ENCODE measurements at regions not wholly inside any gene's neighbourhood (a gene's known extent, or its start where the extent isn't known, plus 50 kb on each side); places are given as distances from the start of the nearest gene placed in this dataset.
"Not testable (repeated sequence)": the region's sequence is repeated elsewhere in the genome, so short reads cannot be mapped to it uniquely, and the experiment has no call there.

DNA sequence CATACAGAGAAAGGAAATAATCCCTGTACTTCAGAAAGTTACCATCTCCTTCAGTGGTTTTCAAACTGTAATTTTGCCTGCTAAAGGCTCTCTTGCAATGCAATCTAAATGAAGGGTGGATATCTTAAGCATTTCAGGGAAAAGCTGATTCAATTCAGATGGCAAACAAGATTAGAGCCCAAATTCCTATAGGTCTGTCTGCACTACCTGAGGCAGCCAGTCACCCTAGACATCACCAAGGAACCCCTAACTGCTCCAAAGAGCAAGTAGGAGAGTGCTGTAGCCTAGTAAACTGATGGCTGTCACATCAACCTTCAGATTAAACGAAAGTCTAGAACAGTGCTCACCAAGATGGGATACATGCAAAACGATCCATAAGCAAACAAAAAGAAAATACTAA lies 138.0 kb upstream of the ANK3 start:
- H3K4me3 ChIP-seq: no peak overlapping the region
- H3K27me3 ChIP-seq: no peaks in the 10 kb centered on the region
- TF ChIP-seq POLR2A (IDR thresholded peaks at IDR 0.05; ENCODE audit: low read depth): no peak
- TF ChIP-seq, protein P1, sequence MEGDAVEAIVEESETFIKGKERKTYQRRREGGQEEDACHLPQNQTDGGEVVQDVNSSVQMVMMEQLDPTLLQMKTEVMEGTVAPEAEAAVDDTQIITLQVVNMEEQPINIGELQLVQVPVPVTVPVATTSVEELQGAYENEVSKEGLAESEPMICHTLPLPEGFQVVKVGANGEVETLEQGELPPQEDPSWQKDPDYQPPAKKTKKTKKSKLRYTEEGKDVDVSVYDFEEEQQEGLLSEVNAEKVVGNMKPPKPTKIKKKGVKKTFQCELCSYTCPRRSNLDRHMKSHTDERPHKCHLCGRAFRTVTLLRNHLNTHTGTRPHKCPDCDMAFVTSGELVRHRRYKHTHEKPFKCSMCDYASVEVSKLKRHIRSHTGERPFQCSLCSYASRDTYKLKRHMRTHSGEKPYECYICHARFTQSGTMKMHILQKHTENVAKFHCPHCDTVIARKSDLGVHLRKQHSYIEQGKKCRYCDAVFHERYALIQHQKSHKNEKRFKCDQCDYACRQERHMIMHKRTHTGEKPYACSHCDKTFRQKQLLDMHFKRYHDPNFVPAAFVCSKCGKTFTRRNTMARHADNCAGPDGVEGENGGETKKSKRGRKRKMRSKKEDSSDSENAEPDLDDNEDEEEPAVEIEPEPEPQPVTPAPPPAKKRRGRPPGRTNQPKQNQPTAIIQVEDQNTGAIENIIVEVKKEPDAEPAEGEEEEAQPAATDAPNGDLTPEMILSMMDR (IDR thresholded peaks at IDR 0.05): no peak
- intact Hi-C loops (cut with DNase I): no loop called here
- WGBS: 80% methylated on average over 2 of the region's 2 CpGs
- H3K27ac ChIP-seq (replicated peaks in 1 of 4): no peak overlapping the region
- no peaks in the 10 kb centered on the region for H3K36me3 ChIP-seq
- no peaks in the 10 kb centered on the region for H3K9me3 ChIP-seq
- H3K4me1 ChIP-seq: no peaks in the 10 kb centered on the region
- DNase-seq (ENCODE audit: extremely low spot score): no peak

DNA sequence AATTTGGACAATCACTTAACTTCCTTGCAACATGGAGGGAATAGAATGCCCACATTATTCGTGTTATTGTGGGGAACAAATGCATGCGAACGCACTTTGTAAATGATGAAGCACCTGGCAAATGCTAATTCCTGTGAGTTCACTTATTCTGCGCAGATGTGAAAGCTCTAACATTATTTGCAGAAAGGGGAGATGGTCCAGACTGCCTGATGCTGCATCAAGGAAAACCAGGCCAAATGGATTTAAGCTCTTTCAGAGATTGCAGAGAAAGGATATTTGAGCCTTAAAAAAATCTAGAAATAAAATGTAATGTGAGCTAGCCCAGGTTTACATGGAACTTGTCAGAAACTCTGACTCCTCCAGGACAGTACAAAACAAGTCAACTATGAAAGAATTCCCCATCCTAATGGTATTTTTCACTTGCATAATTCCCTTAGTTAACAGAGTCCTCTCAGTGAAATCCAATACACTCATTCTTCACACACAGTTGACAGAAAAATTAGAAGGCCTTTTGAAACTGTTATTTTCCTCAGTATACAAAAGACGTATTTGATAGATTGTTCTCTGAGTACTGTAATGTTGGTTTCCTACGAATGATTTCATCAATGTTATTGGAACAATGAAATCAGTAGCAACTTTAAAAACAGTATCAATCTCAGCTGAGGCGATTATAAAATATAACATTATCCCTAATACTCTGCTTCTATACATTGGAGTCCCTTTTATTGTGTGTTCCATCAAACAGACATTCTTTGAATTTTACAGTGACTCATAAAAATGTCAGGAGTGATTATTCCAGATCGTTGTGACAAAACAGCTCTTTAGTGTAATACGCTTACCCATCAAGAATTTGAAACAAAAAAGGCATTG lies 136.3 kb upstream of the ANK3 start:
- peak overlapping the region in 1 of 4 donors; percentile 3 for H3K27ac ChIP-seq (replicated peaks in 1 of 4)
- intact Hi-C loops (cut with DNase I): no loop called here
- TF ChIP-seq POLR2AphosphoS5 (IDR thresholded peaks at IDR 0.05) (no peak), POLR2A (IDR thresholded peaks at IDR 0.05; ENCODE audit: low read depth) (no peak), EP300 (IDR thresholded peaks at IDR 0.05) (no peak)
- TF ChIP-seq, protein P1 (IDR thresholded peaks at IDR 0.05): no peak
- no peaks in the 10 kb centered on the region for H3K27me3 ChIP-seq
- DNase-seq (ENCODE audit: extremely low spot score): no peak
- 59% methylated on average over 9 of the region's 9 CpGs for WGBS
- no peaks in the 10 kb centered on the region for H3K9me3 ChIP-seq
- H3K4me1 ChIP-seq: peaks cover 0 to 8% (median 0%) of the 10 kb centered on the region in 4 donors
- H3K4me3 ChIP-seq: no peak overlapping the region
- H3K36me3 ChIP-seq: no peaks in the 10 kb centered on the region

DNA sequence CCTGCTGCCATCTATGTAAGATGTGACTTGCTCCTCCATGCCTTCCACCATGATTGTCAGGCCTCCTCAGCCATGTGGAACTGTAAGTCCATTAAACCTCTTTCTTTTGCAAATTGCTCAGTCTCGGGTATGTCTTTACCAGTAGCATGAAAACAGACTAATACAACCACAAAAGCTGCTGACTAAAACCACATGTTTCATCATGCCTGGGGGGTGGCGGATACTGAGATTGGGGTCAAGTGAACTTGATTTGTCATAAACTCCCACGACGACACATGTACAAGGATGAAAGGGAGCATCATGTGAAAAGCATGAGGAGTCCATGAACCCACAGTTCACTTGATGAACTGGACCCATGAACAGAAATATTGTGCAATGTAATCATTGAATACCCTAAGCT lies 134.9 kb upstream of the ANK3 start:
- no peaks in the 10 kb centered on the region for H3K9me3 ChIP-seq
- no peak overlapping the region for H3K4me3 ChIP-seq
- H3K27ac ChIP-seq (replicated peaks in 1 of 4): no peak overlapping the region
- no peaks in the 10 kb centered on the region for H3K36me3 ChIP-seq
- peaks cover 0 to 8% (median 0%) of the 10 kb centered on the region in 4 donors for H3K4me1 ChIP-seq
- TF ChIP-seq POLR2A (IDR thresholded peaks at IDR 0.05; ENCODE audit: low read depth): no peak
- no peak for TF ChIP-seq EP300 (IDR thresholded peaks at IDR 0.05)
- TF ChIP-seq POLR2AphosphoS5 (IDR thresholded peaks at IDR 0.05): no peak
- TF ChIP-seq, protein P1 (IDR thresholded peaks at IDR 0.05): no peak
- H3K27me3 ChIP-seq: no peaks in the 10 kb centered on the region
- intact Hi-C loops (cut with DNase I): no loop called here
- no peak for DNase-seq (ENCODE audit: extremely low spot score)
- 92% methylated on average over 4 of the region's 4 CpGs for WGBS

DNA sequence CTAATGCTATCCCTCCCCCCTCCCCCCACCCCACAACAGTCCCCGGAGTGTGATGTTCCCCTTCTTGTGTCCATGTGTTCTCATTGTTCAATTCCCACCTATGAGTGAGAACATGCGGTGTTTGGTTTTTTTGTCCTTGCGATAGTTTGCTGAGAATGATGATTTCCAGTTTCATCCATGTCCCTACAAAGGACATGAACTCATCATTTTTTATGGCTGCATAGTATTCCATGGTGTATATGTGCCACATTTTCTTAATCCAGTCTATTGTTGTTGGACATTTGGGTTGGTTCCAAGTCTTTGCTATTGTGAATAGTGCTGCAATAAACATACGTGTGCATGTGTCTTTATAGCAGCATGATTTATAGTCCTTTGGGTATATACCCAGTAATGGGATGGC lies 133.7 kb upstream of the ANK3 start:
- intact Hi-C loops (cut with DNase I); H3K9me3 ChIP-seq; H3K4me3 ChIP-seq; H3K27ac ChIP-seq (replicated peaks in 1 of 4); DNase-seq (ENCODE audit: extremely low spot score); H3K27me3 ChIP-seq; H3K36me3 ChIP-seq; H3K4me1 ChIP-seq: not testable (repeated sequence)
- 96% methylated on average over 2 of the region's 4 CpGs for WGBS

DNA sequence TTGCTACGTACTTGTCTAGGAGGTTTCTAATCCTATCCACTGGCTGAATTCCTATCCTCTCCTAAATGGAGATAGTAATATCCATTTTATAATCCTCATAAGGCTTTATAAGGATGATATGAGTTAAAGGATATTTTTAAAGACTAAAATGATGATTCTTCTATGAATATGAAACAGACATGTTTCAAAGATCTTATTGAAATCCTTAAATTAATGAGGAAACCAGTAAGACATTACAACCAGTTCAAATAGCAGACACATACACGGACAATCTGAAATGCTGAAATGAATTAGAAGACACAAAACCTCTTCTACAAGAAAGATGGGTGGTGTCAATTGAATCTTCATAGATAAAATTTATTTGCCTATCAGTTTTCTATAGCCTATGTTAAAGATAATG lies 132.9 kb upstream of the ANK3 start:
- 99% methylated on average over 2 of the region's 2 CpGs for WGBS
- DNase-seq (ENCODE audit: extremely low spot score): no peak
- intact Hi-C loops (cut with DNase I): no loop called here
- Histone ChIP-seq H3K9me3 (no peaks in the 10 kb centered on the region), H3K27me3 (no peaks in the 10 kb centered on the region), H3K4me3 (no peak overlapping the region), H3K4me1 (peaks cover 0 to 8% (median 0%) of the 10 kb centered on the region in 4 donors), H3K36me3 (no peaks in the 10 kb centered on the region), H3K27ac (replicated peaks in 1 of 4) (no peak overlapping the region)
- no peak for TF ChIP-seq POLR2A (IDR thresholded peaks at IDR 0.05; ENCODE audit: low read depth)

DNA sequence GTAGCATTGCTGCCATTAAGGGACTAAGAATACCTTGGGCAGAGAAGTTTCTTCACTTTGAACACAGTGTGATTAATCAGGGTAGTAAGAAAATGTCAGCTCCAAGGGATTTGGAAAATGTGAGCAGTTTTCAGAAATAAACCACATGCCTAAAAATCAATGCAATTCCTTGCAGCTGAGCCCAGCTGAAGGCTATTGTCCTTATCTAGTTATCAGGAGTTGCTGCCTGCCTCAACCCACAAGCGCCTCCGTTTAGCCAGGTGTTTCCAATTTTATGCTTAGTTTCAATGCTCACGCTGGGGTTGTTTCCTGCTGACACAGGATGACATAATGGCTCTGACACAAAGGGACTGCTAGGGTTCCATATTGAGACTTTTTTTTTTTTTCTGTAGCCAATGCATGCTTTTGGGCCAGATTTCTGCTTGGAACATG lies 132.3 kb upstream of the ANK3 start:
- no peak overlapping the region for H3K27ac ChIP-seq (replicated peaks in 1 of 4)
- H3K27me3 ChIP-seq: no peaks in the 10 kb centered on the region
- no peak overlapping the region for H3K4me3 ChIP-seq
- intact Hi-C loops (cut with DNase I): no loop called here
- H3K36me3 ChIP-seq: no peaks in the 10 kb centered on the region
- 39% methylated on average over 3 of the region's 3 CpGs for WGBS
- no peaks in the 10 kb centered on the region for H3K9me3 ChIP-seq
- no peak for DNase-seq (ENCODE audit: extremely low spot score)
- TF ChIP-seq, protein P1 (IDR thresholded peaks at IDR 0.05): no peak
- TF ChIP-seq POLR2A (IDR thresholded peaks at IDR 0.05; ENCODE audit: low read depth): no peak
- H3K4me1 ChIP-seq: peaks cover 0 to 8% (median 0%) of the 10 kb centered on the region in 4 donors

Measured in esophagus muscularis mucosa (tissue), 4 donors.